ENCODE measurements at regions not wholly inside any gene's neighbourhood (a gene's known extent, or its start where the extent isn't known, plus 50 kb on each side); places are given as distances from the start of the nearest gene placed in this dataset.

DNA sequence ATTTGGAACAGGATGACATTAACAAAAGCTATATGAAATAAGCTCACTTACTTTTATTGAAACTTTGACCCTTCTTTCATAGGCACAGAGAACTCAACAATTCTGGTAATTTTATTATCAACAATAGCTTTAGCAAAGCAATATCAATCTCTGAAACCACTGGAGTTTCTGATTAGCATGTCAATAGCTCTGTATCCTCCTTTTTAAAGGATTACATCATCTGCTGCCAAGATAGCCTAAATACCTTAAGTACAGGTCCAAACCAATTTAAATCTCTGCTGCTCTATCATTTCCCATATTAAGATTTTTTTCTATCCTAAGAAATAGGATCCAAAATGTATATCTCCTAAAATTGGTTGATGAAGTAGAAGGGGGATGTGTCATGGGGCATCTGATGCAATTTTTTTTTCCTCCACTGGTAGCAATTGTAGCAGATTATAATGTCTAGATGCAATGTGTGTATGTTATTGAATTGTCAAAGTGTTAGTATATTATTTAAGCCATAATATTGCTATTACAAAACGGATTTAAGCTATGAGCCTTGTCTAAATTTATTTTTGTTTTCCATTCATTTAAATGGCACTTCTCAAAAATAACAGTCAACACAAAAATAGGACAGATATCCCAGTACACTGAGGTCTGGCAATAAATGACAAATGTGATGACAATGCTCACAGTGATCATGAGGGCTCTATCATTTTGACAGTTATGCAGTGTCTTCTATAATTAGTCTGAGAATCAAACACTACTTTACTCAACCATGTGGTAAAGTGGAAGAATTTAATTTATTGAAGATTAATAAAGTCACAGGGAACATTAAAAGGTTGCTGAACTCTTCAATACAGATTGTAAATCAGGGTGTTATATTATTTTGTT, 328.4 kb downstream of the CDH7 start:
- FAIRE-seq = no peak
- Histone ChIP-seq H3K4me1 (ENCODE audit: insufficient read depth, low read length) (no peaks in the 10 kb centered on the region), H2AFZ (ENCODE audit: low read length) (no peak overlapping the region), H3K9me3 (ENCODE audit: low read length) (peaks cover 11% of the 10 kb centered on the region), H4K20me1 (ENCODE audit: insufficient read depth, low read length) (no peaks in the 10 kb centered on the region), H3K4me2 (ENCODE audit: low read depth, low read length) (no peak overlapping the region), H3K9ac (ENCODE audit: insufficient read depth, low read depth, low read length) (no peak overlapping the region), H3K4me3 (replicated peaks in 1 of 3; ENCODE audit: insufficient read depth in 1 of 3, low read depth in 2 of 3, low read length in 3 of 3) (no peak overlapping the region), H3K36me3 (replicated peaks in 1 of 2; ENCODE audit: control insufficient read depth in 1 of 2, insufficient read depth in 2 of 2, low read length in 2 of 2) (no peaks in the 10 kb centered on the region), H3K27ac (ENCODE audit: extremely low read length, insufficient read depth, low read length) (no peak overlapping the region), H3K27me3 (ENCODE audit: control insufficient read depth in 1 of 2, insufficient read depth in 2 of 2, low read length in 2 of 2) (no peaks in the 10 kb centered on the region), H3K79me2 (ENCODE audit: insufficient read depth, low read length) (no peaks in the 10 kb centered on the region)
- no peak for ATAC-seq
- intact Hi-C loops (cut with micrococcal nuclease; ENCODE audit: unreplicated experiment) (no loop called here), in situ Hi-C loops (cut with HindIII; ENCODE audit: extremely low pct_ligation_motif_present, low pct_unique_long_range_greater_than_20kb) (no loop called here)
- CTCF ChIA-PET (ENCODE audit: low intra/inter-chr PET ratio, low total read pairs) = no interaction called here
- POLR2A ChIA-PET = no interaction called here
- no peak for DNase-seq (ENCODE audit: low spot score)
- 0% methylated on average over 1 of the region's 1 CpG for WGBS (ENCODE audit: low lambda C conversion rate)
- no TSS peak for BruUV-seq (replicated peaks)
- TF ChIP-seq, protein P1, sequence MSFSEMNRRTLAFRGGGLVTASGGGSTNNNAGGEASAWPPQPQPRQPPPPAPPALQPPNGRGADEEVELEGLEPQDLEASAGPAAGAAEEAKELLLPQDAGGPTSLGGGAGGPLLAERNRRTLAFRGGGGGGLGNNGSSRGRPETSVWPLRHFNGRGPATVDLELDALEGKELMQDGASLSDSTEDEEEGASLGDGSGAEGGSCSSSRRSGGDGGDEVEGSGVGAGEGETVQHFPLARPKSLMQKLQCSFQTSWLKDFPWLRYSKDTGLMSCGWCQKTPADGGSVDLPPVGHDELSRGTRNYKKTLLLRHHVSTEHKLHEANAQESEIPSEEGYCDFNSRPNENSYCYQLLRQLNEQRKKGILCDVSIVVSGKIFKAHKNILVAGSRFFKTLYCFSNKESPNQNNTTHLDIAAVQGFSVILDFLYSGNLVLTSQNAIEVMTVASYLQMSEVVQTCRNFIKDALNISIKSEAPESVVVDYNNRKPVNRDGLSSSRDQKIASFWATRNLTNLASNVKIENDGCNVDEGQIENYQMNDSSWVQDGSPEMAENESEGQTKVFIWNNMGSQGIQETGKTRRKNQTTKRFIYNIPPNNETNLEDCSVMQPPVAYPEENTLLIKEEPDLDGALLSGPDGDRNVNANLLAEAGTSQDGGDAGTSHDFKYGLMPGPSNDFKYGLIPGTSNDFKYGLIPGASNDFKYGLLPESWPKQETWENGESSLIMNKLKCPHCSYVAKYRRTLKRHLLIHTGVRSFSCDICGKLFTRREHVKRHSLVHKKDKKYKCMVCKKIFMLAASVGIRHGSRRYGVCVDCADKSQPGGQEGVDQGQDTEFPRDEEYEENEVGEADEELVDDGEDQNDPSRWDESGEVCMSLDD (CRISPR knock-in tag; IDR thresholded peaks at IDR 0.05; ENCODE audit: borderline replicate concordance) = no peak
- TF ChIP-seq, protein P2, sequence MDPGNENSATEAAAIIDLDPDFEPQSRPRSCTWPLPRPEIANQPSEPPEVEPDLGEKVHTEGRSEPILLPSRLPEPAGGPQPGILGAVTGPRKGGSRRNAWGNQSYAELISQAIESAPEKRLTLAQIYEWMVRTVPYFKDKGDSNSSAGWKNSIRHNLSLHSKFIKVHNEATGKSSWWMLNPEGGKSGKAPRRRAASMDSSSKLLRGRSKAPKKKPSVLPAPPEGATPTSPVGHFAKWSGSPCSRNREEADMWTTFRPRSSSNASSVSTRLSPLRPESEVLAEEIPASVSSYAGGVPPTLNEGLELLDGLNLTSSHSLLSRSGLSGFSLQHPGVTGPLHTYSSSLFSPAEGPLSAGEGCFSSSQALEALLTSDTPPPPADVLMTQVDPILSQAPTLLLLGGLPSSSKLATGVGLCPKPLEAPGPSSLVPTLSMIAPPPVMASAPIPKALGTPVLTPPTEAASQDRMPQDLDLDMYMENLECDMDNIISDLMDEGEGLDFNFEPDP (CRISPR knock-in tag; conservative IDR thresholded peaks at IDR 0.05) = no peak
- TF ChIP-seq, protein P3, sequence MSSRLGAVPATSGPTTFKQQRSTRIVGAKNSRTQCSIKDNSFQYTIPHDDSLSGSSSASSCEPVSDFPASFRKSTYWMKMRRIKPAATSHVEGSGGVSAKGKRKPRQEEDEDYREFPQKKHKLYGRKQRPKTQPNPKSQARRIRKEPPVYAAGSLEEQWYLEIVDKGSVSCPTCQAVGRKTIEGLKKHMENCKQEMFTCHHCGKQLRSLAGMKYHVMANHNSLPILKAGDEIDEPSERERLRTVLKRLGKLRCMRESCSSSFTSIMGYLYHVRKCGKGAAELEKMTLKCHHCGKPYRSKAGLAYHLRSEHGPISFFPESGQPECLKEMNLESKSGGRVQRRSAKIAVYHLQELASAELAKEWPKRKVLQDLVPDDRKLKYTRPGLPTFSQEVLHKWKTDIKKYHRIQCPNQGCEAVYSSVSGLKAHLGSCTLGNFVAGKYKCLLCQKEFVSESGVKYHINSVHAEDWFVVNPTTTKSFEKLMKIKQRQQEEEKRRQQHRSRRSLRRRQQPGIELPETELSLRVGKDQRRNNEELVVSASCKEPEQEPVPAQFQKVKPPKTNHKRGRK (CRISPR knock-in tag; IDR thresholded peaks at IDR 0.05) = no peak
- TF ChIP-seq MED8 (CRISPR knock-in tag; IDR thresholded peaks at IDR 0.05; ENCODE audit: insufficient replicate concordance) (no peak), ATF1 (CRISPR knock-in tag; IDR thresholded peaks at IDR 0.05) (no peak), STAG1 (CRISPR knock-in tag; IDR thresholded peaks at IDR 0.05) (no peak), TCF7L2 (IDR thresholded peaks at IDR 0.05; ENCODE audit: low read depth, low read length) (no peak), HDAC6 (IDR thresholded peaks at IDR 0.05; ENCODE audit: low read depth, low read length) (no peak), ZFP41 (CRISPR knock-in tag; IDR thresholded peaks at IDR 0.05; ENCODE audit: borderline replicate concordance) (no peak), DMAP1 (CRISPR knock-in tag; IDR thresholded peaks at IDR 0.05) (no peak), SMAD1 (CRISPR knock-in tag; IDR thresholded peaks at IDR 0.05; ENCODE audit: borderline replicate concordance, low read depth) (no peak), ZFP62 (CRISPR knock-in tag; IDR thresholded peaks at IDR 0.05) (no peak), SOX13 (IDR thresholded peaks at IDR 0.05) (no peak), SOX13 (CRISPR knock-in tag; conservative IDR thresholded peaks at IDR 0.05 in 1 of 2, IDR thresholded peaks at IDR 0.05 in 1 of 2) (no peak)
- TF ChIP-seq, protein P4, sequence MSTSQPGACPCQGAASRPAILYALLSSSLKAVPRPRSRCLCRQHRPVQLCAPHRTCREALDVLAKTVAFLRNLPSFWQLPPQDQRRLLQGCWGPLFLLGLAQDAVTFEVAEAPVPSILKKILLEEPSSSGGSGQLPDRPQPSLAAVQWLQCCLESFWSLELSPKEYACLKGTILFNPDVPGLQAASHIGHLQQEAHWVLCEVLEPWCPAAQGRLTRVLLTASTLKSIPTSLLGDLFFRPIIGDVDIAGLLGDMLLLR (CRISPR knock-in tag; IDR thresholded peaks at IDR 0.05) = no peak
- TF ChIP-seq, protein P5, sequence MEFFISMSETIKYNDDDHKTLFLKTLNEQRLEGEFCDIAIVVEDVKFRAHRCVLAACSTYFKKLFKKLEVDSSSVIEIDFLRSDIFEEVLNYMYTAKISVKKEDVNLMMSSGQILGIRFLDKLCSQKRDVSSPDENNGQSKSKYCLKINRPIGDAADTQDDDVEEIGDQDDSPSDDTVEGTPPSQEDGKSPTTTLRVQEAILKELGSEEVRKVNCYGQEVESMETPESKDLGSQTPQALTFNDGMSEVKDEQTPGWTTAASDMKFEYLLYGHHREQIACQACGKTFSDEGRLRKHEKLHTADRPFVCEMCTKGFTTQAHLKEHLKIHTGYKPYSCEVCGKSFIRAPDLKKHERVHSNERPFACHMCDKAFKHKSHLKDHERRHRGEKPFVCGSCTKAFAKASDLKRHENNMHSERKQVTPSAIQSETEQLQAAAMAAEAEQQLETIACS (CRISPR knock-in tag; IDR thresholded peaks at IDR 0.05) = no peak
